PC-9 (cell line): ENCODE measurements at regions not wholly inside any gene's neighbourhood (a gene's known extent, or its start where the extent isn't known, plus 50 kb on each side); places are given as distances from the start of the nearest gene placed in this dataset.

Source experiments
- EZH2 ChIP-seq: fragments of 200-600 bp; sonication (generic); IDR thresholded peaks from 2 replicates; pipeline ENCODE4 v1.8.0; 2017; ENCODE audit warnings: antibody characterized with exemption, low read depth
- TF ChIP-seq, protein P1 (sequence below): fragments of 200-600 bp; sonication (generic); conservative IDR thresholded peaks from 2 replicates; pipeline ENCODE4 v1.6.1; 2017; ENCODE audit warnings: mixed run types, antibody characterized with exemption, mild to moderate bottlenecking, moderate library complexity

DNA sequence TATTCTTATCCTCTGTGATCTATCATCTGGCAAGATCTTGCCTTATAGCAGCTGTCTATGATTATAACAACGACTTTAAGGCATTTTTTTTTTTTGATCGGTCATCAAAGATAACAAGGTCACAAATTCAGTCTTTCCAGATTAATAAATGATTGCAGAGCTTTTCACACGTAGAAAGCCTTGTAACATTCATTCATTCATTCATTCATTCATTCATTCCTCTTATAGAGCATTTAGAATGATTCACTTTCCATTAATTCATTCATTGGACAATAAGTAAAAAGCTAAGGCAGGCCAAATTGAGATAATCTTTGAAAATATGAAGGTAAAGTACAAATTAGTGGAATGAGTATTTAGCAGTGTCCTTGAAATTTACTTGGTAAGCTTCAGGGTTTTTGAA lies 223.7 kb downstream of the NUP35 start:
- TF ChIP-seq, protein P1, sequence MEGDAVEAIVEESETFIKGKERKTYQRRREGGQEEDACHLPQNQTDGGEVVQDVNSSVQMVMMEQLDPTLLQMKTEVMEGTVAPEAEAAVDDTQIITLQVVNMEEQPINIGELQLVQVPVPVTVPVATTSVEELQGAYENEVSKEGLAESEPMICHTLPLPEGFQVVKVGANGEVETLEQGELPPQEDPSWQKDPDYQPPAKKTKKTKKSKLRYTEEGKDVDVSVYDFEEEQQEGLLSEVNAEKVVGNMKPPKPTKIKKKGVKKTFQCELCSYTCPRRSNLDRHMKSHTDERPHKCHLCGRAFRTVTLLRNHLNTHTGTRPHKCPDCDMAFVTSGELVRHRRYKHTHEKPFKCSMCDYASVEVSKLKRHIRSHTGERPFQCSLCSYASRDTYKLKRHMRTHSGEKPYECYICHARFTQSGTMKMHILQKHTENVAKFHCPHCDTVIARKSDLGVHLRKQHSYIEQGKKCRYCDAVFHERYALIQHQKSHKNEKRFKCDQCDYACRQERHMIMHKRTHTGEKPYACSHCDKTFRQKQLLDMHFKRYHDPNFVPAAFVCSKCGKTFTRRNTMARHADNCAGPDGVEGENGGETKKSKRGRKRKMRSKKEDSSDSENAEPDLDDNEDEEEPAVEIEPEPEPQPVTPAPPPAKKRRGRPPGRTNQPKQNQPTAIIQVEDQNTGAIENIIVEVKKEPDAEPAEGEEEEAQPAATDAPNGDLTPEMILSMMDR, result no peak
- no peak for TF ChIP-seq EZH2
